Stimulated activated CD4-positive, alpha-beta T cell treated with anti-CD3 and anti-CD28 coated beads, Interleukin-2, amount 100 ng/mL, for 24 hours (primary cell): ENCODE measurements at regions not wholly inside any gene's neighbourhood (a gene's known extent, or its start where the extent isn't known, plus 50 kb on each side); places are given as distances from the start of the nearest gene placed in this dataset.
"Not testable (repeated sequence)": the region's sequence is repeated elsewhere in the genome, so short reads cannot be mapped to it uniquely, and the experiment has no call there.

ENCODE experiments used
- DNase-seq, 2 donors: peaks; one replicate each; pipeline ENCODE4 v3.0.0-alpha.2; 2020

DNA sequence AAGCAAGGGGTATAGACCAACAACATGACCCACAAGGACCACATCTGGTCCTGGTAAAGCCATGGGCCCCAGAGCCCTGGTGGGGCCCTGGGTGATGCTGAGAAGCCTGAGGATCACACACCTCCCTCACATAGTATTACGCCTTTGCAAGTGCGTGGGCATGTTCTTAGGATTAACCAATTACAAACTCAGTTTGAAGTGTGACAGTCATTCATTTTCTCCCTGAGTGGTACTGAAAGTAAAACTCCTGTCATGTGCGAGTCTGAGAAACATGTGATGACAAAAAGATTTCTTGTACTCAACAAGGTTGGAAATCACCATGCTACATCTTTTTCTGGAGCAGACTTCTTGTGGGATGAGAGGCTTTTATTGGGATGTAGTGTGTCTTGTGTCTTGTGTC, 315.3 kb upstream of the DUSP10 start:
- no peak for DNase-seq

DNA sequence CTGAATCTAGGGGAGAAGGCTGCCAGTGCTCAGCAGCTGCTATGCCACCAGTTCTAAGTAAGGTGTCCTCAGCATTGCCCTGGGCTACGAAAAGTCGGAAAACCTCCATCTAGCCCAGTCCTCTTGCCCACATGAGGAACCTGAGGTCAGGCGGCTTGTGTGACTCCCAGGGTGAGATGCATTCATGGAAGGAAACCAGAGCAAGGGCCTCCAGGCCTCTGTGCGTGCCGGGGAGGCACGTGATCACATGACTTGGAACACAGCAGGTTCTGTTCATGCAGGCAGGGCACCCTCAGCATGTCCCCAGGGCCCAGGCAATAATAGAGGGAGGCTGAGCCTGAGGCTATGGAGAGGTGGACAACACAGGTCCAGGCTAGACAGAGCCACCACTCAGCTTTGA, 312.5 kb upstream of the DUSP10 start:
- no peak for DNase-seq

DNA sequence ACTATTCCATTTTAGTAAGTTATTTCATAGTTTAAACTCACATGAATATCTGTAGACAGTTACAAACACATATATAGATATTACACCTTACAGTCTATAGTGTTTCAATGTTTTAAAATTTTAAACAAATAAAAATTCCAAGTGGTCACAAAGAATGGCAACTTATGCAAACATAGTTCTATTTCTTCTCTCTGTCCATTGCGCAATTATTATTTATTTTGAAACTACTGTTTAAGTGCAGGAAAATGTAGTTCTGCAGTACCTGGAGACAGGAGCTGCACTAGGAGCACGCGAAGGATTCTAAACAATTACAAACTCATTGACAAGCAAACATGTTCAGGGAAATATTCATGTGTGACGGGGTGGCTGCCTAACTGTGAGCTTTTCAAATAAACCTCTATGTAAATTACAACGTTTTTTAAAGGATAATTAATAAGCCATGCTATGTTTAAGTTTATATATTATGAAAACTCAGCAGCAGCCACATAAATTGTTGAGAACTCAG, 312.0 kb upstream of the DUSP10 start:
- DNase-seq = no peak

DNA sequence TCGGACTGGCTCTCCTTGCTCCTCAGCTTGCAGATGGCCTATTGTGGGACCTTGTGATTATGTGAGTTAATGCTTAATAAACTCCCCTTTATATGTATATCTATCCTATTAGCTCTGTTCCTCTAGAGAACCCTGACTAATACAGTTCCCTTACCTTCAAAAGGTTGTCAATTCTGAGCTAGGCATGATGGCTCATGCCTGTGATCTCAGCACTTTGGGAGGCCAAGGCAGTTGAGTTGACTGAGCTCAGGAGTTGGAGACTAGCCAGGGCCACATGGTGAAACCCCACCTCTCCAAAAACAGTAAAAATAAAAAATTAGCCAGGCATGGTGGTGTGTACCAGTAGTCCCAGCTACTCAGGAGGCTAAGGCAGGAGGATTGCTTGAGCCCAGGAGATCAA, 309.4 kb upstream of the DUSP10 start:
- DNase-seq = not testable (repeated sequence)

DNA sequence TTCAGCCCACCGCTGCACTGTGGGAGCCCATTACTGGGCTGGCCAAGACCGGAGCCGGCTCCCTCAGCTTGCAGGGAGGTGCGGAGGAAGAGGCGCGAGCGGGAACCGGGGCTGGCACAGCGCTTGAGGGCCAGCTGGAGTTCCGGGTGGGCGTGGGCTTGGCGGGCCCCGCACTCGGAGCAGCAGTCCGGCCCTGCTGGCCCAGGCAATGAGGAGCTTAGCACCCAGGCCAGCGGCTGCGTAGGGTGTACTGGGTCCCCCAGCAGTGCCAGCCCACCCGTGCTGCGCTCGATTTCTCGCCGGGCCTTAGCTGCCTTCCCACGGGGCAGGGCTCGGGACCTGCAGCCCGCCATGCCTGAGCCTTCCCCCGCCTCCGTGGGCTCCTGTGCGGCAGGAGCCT, 307.8 kb upstream of the DUSP10 start:
- not testable (repeated sequence) for DNase-seq

DNA sequence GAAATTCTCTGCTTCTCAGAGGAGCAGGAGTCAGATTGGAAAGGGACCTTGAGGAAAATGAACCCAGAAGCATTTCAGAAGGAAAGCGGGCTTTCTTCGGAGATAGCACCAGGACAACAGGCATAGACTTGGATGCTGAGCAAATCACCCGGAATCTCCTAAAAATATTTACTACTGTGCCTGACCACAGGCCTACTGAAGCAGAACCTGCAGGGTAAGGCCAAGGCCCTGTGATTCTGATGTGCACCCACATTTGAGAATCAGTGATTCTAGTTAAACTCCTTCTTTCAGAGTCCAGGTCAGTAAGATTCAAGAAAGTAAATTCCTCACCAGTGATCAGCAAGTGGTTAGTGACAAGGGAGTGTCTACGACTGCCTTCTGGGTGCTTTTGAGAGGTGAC, 307.3 kb upstream of the DUSP10 start:
- DNase-seq = no peak

DNA sequence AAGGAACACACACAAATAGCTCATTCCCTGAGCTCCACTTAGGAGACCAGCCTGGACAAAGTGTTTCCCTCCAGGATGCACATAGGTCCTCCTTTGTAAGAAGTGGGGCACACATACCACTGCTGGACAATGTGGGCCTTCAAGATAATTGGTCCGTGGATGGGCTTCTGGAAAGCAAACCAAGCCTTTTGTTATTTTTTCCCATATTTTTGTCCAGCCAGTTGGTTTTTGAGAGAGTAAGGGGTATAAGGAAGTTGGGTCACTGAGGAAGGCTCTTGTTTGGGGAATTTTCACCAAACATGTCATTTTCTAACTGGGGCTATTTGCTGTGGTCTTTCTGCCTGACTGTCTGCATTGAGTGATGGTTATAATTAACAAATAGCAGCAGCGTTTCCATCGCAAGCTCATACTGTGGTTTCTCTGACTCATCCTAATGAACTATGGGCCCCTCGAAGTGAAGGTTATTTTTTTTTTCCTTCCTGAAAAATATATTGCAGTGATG, 306.3 kb upstream of the DUSP10 start:
- no peak for DNase-seq

DNA sequence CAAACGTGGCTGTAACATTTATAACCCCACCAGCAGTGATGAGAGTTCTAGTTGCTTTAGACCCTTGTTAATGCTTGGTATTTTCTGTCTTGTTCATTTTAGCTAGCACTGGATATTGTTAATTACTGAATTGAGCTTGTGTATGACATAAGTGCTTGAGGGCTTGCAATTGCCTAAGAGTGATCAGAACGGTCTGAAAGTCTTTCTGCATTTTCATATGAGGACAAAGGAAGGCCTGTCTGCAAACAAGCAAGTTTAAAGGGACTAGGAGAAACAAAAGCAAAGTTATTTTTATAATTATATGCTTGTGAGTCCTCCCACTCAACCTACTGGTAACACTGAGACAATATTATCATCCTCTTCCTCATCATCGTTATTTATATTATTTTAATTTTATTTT, 305.5 kb upstream of the DUSP10 start:
- DNase-seq = no peak

DNA sequence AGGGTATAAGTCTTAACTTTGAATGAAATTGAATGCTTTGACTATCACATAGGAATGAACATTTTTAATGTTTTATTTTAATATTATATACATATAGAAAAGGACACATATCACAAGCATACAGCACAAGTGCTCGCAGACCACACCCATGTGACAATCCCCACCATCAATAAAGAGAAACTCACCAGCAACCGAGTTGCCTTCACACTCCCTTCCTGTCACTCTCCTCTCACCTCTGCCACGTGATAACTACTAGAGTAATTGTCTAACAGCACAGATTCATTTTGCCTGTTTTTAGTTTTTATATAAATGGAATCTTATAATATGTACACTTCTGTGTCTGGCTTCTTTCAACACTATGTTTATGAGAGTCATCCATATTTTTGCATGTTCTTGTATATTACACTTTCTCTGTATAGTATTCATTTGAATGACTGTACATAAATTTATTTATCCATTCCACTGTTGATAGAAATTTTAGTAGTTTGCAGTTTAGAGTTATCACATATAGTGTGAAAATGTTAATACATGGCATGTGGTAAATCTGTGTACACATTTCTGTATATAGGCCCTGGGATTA, 304.9 kb upstream of the DUSP10 start:
- no peak for DNase-seq

DNA sequence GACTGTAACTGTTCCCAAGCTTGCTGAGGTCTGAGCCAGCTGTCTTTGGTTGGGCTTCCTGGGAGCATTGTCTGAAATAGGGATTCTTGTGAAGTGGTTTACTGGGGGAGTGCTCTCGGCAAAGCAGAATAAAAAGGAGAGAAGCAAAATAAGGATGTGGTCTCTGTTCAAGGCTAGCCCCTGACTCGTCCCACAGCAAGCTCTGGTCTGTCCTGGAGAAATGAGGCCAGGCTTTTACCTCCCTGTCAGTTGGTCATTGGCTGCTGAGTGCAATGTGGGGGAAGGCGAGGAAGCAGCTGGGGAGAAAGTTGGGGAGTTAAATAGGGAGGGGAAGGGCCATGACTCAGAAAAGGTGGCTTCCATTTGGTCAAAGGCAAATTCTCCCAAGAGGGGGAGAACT, 303.9 kb upstream of the DUSP10 start:
- no peak for DNase-seq

DNA sequence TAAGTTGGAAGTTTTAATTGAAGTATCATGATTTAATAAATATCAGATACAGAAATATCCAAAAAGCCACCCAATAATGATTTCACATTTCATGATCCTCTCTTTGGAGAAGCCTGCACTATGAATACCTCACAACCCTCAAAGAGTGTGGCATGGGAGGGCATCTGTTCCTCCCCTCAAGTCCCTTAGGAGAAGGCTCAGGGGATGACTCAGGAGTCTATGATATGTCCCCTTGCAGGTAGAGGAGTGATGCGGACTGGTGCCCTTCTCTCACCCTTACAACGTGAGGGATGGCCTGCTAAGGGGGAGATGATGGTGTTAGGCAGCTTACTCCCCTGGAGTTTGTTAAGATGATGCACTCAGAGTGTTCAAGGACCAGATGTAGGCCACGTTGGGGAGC, 303.3 kb upstream of the DUSP10 start:
- no peak for DNase-seq

DNA sequence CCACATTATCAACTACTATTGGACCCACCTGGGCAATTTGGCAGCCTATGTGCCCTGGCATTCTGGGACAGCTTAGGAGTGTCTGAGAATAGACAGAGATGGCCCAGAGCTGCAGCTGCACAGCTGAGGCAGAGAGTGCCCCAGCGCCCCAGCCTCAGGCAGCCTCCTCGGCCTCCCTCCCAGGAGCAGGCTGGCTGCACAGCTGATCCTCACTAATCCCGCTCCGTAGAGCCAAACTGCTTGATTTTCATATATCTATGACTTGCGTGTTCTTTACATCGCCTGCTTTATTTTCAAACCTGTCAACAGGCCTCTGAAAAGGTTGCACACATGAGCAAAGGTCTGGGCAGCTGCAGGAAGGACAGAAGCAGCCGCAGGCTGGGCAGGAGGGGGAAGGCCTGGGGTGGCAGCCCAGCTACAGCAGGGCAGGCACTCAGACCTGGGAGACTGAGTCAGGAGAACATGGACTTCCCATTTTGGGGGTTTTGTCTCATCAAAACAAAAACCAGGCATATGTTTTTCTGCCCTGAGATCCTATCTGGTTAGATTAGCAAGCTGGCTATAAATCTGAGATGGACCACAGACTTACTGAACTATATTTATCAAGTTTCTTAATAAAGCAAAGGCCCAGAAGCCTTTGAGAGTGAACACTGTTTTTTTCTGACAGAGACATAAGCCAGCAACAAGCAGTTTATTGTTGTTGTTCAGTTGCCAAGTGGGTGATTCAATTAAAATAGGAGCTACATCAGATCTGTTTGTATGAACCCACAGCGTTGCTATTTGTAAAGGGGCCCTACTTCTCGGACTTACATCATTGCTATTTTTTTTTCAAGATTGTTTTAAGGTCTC, 301.8 kb upstream of the DUSP10 start:
- DNase-seq = no peak

DNA sequence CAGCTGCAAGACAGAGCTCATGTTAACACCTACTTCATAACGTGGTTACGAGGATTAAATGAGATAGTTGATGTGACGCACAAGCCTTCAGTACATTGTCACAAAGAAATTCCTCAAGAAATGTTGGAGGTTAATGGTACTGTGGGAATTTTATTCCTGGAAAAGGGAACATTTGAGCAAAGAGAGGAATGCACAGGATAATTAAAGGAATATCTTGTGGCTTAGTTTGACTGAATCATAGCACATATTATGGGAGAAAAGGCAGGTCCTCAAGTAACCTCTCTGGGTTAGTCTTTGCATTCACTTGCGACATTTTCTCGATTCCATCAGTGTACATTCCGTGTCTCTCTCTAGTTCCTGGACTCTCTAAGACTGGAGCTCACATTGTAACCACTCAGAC, 300.2 kb upstream of the DUSP10 start:
- DNase-seq = no peak

DNA sequence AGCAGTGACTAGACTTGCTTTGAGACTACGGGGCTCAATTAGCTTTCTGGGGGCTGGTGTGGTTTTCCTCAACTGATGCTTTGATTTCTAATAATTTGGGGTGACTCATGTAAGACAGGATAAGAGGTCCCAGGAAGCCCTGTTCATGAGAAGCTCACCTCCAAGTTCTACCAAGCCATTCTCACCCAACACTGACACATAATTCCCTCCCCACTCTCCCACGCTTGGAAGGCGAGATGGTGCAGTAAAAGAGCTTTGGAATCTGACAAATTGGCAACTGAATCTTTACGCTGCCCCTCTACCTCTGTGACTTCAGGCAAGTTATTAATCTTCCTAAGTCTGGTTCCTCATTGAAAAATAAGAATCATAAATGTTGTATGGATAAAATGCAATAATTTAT, 299.1 kb upstream of the DUSP10 start:
- no peak for DNase-seq

DNA sequence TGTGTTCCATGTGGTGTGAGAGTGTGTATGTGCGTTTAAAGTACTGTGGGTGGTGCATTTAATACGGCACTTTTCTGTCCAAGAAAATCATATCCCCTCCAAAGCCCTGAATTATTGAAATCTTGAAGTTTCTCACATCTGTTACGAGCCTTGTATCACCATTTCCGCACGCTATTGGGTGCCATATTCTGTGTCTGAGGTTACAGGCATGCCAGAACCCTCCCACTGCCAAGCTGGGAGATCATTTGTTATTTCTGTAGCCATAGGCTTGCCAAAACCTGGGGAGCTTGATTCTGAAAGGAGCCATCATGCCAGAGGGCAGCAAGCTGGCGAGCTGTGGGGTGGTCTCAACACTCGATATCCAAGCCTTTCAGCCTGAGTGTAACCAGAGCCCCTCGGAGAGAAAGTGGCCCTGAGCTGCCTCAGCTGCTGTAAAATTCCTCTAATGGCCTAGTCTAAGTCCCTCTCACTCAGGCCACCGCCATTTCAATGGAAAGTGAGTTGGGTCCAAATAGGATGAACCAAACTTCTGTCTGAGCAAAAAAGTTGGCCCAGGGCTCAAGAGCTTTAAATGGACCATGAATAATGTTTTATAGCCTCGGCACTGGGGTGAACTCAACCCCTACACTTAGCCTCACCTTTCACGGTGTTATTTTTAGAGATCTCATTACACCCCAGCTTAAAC, 298.4 kb upstream of the DUSP10 start:
- no peak for DNase-seq

DNA sequence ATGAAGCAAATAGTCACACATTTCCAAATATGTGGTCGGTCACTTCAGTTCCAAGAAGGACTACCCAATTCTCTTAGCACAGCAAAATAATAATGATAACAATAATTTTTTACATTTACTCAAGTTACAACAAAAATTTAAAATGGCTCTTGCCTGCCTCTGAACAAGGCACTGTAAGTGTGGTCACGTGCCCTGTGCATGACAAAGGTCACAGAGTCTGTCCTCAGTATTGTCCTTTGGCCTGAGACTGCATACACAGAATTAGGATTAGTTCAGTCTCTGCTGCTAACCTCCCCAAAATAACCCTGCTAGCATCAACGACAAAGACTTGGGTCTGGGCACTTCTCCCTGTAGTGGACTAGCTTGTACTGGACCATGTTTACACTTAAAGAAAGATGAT, 297.1 kb upstream of the DUSP10 start:
- DNase-seq = no peak

DNA sequence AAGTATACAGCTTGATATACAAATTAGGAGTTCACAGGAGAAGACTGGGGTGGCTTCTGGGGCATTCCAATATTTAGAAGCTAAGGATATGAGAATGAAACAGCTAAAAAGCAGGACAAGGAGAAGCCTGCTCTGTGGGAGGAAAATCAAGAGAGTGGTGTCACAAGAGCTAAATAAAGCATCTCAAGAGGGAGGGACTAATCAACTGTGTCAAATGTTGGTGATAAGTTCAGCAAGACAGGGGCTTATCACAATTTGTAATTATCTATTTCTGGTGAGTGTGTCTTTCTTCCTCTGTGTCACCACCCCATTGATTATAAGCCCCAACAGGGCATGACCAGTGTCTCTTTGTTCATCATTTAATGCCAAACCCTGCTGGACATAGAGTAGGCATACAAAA, 295.8 kb upstream of the DUSP10 start:
- DNase-seq = no peak

DNA sequence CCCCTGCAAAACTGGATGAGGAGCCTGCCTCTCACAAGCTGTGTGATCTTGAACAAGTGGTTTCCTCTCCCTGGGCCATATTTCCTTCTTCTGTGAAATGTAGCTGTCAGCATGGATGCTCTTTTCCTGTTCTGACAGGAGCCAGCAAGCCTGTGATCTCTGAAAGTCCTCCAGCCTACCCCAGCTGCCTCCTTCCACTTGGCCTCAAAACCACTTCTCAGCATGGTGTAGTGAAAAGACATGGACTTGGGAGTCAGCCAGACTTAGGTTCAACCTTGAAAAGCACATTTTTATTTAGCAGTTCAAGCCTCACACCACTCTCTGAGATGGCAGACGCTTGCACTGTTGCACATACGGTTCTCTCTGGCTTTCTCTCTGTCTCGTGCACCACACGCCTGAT, 292.9 kb upstream of the DUSP10 start:
- DNase-seq = no peak

DNA sequence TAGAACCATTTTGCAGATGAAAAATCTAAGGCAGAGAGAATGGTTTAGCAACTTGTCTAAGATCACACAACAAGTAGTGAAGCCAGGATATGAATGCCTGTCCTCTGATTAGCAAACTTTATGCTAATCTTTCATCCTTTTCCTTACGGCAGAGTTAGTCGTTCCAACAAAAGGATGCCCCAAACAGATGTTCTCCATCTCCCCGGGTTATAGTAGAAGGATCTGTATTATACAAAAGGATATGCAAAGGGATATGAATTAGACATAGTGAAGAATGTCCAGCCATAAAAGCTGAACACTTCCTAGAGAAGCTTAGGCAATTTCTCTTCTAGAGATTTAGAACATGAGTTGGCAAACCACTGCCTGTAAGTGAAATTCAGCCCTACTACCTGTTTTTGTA, 291.6 kb upstream of the DUSP10 start:
- DNase-seq = no peak

DNA sequence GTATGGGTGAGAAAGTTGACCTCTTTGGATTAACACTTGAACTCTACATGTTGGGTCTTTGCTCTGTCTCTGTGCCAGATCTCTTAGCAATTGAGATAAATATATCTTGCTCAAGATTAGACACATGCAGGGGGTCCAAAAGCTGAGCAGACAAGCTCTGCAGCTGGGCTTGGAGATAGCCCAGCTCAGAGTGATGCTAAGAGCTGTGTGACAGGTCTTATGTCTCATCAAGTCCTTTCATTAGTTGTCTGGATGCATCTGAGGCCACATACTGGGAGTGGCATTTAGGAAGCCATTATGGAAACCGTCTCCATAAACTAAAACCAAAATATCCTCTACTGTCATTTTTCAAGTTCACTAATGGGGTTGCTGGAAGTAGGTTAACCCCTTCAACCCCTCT, 289.4 kb upstream of the DUSP10 start:
- no peak for DNase-seq

DNA sequence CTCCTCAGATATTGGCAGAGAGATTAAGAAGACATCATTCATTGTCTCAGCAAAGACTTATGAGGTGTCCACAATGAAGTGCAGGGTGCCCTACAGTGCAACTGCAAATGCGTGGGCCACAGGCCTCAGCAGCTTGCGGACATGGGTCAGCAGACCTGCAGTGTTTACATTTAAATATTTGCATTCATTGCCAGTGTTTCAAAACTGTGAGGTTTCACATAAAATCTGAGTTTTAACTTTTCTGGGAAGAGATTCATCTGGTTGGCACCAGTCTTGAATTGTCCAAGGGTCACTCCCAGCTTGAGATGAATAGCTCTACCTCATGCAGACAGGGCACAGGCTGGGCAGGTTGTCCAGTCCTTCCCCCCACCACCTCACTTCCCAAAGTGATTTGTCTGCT, 286.8 kb upstream of the DUSP10 start:
- DNase-seq = no peak

DNA sequence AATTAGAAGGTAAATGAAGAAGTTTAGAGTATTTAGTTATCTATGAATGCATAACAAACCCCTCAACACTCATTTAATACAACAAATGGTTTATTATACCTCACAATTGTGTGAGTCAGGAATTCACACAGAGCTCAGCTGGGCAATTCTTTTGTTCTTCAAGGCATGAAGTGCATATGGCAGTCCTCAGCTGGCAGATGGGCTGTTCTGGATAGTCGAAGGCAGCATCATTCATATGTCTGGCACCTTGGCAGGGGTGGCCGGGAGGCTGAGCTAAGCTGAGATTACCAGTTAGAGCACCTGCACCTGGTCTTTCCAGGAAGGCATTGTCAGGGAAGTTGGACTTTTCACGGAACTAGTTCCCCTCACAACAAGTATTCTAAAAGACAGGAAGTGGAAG, 286.2 kb upstream of the DUSP10 start:
- DNase-seq = no peak

DNA sequence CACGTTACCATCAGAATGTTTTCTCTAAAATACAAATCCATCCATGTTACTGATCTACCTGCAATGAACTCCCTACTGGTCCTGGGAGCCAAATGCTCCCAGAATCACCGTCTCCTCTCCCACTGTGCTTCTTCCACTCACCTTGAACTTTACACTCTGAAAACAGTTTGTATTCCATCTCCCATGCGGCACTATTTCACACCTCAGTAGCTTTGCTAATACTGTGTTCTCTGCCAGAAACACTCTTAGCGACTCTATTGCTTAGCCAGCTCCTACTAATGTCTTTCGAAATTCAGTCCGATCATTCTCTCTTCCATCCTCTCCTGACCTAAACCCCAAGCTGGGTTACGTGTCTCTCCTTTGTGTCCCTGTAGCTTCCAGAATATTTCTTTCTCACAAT, 284.4 kb upstream of the DUSP10 start:
- DNase-seq = no peak

DNA sequence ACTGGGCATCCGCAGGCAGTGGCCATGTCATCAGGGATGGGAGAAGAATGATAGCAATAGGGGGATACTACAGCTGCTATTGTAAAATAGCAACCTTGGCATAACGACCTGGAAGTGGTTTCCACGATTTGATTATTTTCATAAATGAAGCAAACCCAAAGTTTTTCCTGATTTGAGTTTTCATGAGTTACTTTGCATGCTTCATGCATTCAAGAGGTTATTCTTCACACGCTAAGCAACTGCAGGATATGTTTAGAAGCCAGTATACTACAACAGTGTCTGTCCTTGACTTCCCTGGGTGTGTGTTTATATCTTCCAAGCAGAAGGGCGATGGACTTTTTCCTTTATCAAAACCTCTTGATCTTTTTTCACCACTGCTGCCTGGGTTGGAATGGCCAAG, 281.1 kb upstream of the DUSP10 start:
- no peak for DNase-seq
